Naive thymus-derived CD4-positive, alpha-beta T cell (primary cell): ENCODE measurements at regions not wholly inside any gene's neighbourhood (a gene's known extent, or its start where the extent isn't known, plus 50 kb on each side); places are given as distances from the start of the nearest gene placed in this dataset.

Experiments used
- ATAC-seq: fragments of 150-1000 bp; cut with Tn5 transposase; 2 replicates; pipeline ENCODE4 v1.10.0; 2021; ENCODE audit warnings: mild to moderate bottlenecking, moderate library complexity
- CTCF ChIA-PET: fragments of 350-600 bp; sonication (Branson Sonifier 250); formaldehyde crosslinking; loops from one replicate; lab custom pipeline; 2021; ENCODE audit warnings: antibody characterized with exemption; lab: Charles Lee
- POLR2A ChIA-PET: fragments of 350-600 bp; sonication (Branson Sonifier 250); formaldehyde crosslinking; loops from one replicate; lab custom pipeline; 2021; ENCODE audit warnings: antibody characterized with exemption, inconsistent platforms; lab: Charles Lee
- DNase-seq, 9 donors: peaks; one replicate each; pipeline versions ENCODE4 v3.0.0 to v3.0.0-alpha.2; 2020 to 2022; ENCODE audit warnings: mixed read lengths in 1 of 9
- H3K27ac ChIP-seq: one replicate; pipeline ENCODE4 v1.7.0; 2013; ENCODE audit warnings: mild to moderate bottlenecking, low read depth, low read length, moderate library complexity
- H3K27me3 ChIP-seq, 2 donors: one replicate each; pipeline ENCODE4 v1.7.0; 2013; ENCODE audit warnings: low read length in 2 of 2, mild to moderate bottlenecking in 2 of 2, moderate library complexity in 2 of 2; ENCODE audit not compliant: control insufficient read depth in 2 of 2, insufficient read depth in 2 of 2
- H3K36me3 ChIP-seq, 3 experiments: 1 replicate in 2 of 3; 2 replicates in 1 of 3; pipeline ENCODE4 v1.7.0; 2013; ENCODE audit warnings: low read length in 3 of 3, mild to moderate bottlenecking in 3 of 3, moderate library complexity in 1 of 3; ENCODE audit not compliant: insufficient read depth in 3 of 3, control insufficient read depth in 2 of 3
- H3K4me1 ChIP-seq, 2 donors: one replicate each; pipeline ENCODE4 v1.7.0; 2013; ENCODE audit warnings: low read length in 2 of 2, mild to moderate bottlenecking in 2 of 2, moderate library complexity in 1 of 2; ENCODE audit not compliant: control insufficient read depth in 2 of 2, insufficient read depth in 2 of 2
- H3K4me3 ChIP-seq: 2 replicates; pipeline ENCODE4 v1.7.0; 2013; ENCODE audit warnings: mild to moderate bottlenecking, low read length
- H3K9me3 ChIP-seq, 3 experiments: 1 replicate in 2 of 3; 2 replicates in 1 of 3; pipeline ENCODE4 v1.7.0; 2013; ENCODE audit warnings: low read length in 3 of 3; ENCODE audit not compliant: control insufficient read depth in 2 of 3
- H3K27ac Mint-ChIP-seq, 9 donors: one replicate each; pipeline ENCODE4 v1.8.0; 2020 to 2022; ENCODE audit warnings: mixed read lengths in 9 of 9, mild to moderate bottlenecking in 8 of 9, moderate library complexity in 5 of 9, inconsistent platforms in 2 of 9
- H3K27me3 Mint-ChIP-seq, 5 donors: one replicate each; pipeline ENCODE4 v1.8.0; 2021 to 2022; ENCODE audit warnings: mixed read lengths in 5 of 5, mild to moderate bottlenecking in 1 of 5
- H3K36me3 Mint-ChIP-seq, 5 donors: one replicate each; pipeline ENCODE4 v1.8.0; 2020 to 2022; ENCODE audit warnings: mixed read lengths in 5 of 5, mild to moderate bottlenecking in 3 of 5, inconsistent platforms in 1 of 5
- H3K4me1 Mint-ChIP-seq, 7 donors: one replicate each; pipeline ENCODE4 v1.8.0; 2020 to 2022; ENCODE audit warnings: mixed read lengths in 7 of 7, mild to moderate bottlenecking in 3 of 7, inconsistent platforms in 1 of 7
- H3K4me3 Mint-ChIP-seq, 10 donors: one replicate each; pipeline ENCODE4 v1.8.0; 2020 to 2022; ENCODE audit warnings: mild to moderate bottlenecking in 10 of 10, mixed read lengths in 10 of 10, moderate library complexity in 6 of 10, inconsistent platforms in 2 of 10
- H3K9me3 Mint-ChIP-seq, 11 donors: one replicate each; pipeline ENCODE4 v1.8.0; 2020 to 2022; ENCODE audit warnings: mixed read lengths in 11 of 11, mild to moderate bottlenecking in 4 of 11, inconsistent platforms in 1 of 11, moderate library complexity in 1 of 11
- intact Hi-C, 2 donors: fragments of 100-400 bp; cut with micrococcal nuclease; formaldehyde crosslinking; loops; one replicate each; pipeline ENCODE4 v1.15.1; 2023

GRCh38 chr4:22986262-22986661 is 293.5 kb downstream of the GBA3 start:
- intact Hi-C loops = no loop called here
- H3K9me3 ChIP-seq = no peaks in the 10 kb centered on the region
- no peak for DNase-seq
- no peaks in the 10 kb centered on the region for H3K4me1 ChIP-seq
- no peak overlapping the region for H3K4me3 ChIP-seq
- Mint-ChIP-seq H3K4me3 (no peak overlapping the region), H3K36me3 (peaks cover 0 to 4% (median 0%) of the 10 kb centered on the region in 5 donors), H3K4me1 (no peaks in the 10 kb centered on the region), H3K9me3 (peaks cover 0 to 26% (median 3%) of the 10 kb centered on the region in 11 donors), H3K27me3 (no peaks in the 10 kb centered on the region), H3K27ac (no peak overlapping the region)
- no peak overlapping the region for H3K27ac ChIP-seq
- ChIA-PET CTCF (no interaction called here), POLR2A (no interaction called here)
- H3K36me3 ChIP-seq = no peaks in the 10 kb centered on the region
- no peaks in the 10 kb centered on the region for H3K27me3 ChIP-seq
- ATAC-seq = no peak

- no peaks in the 10 kb centered on the region for H3K4me1 Mint-ChIP-seq
- Histone ChIP-seq H3K36me3 (no peaks in the 10 kb centered on the region), H3K9me3 (no peaks in the 10 kb centered on the region), H3K27me3 (no peaks in the 10 kb centered on the region), H3K4me1 (no peaks in the 10 kb centered on the region), H3K4me3 (no peak overlapping the region), H3K27ac (no peak overlapping the region)
- ChIA-PET POLR2A (no interaction called here), CTCF (no interaction called here)
- no peak overlapping the region for H3K27ac Mint-ChIP-seq
- DNase-seq = no peak
- H3K9me3 Mint-ChIP-seq = peaks cover 1 to 21% (median 6%) of the 10 kb centered on the region in 11 donors
- H3K36me3 Mint-ChIP-seq = peaks cover 0 to 4% (median 0%) of the 10 kb centered on the region in 5 donors
- ATAC-seq = no peak
- no peak overlapping the region for H3K4me3 Mint-ChIP-seq
- intact Hi-C loops = no loop called here
- no peaks in the 10 kb centered on the region for H3K27me3 Mint-ChIP-seq
Observed at GRCh38 chr4:22984390-22984789, 291.7 kb downstream of the GBA3 start.

- no peaks in the 10 kb centered on the region for H3K27me3 ChIP-seq
- H3K9me3 ChIP-seq = no peaks in the 10 kb centered on the region
- no peaks in the 10 kb centered on the region for H3K27me3 Mint-ChIP-seq
- ATAC-seq = no peak
- H3K27ac ChIP-seq = no peak overlapping the region
- no peaks in the 10 kb centered on the region for H3K36me3 ChIP-seq
- no peak overlapping the region for H3K27ac Mint-ChIP-seq
- no peak overlapping the region for H3K4me3 Mint-ChIP-seq
- H3K9me3 Mint-ChIP-seq = peaks cover 0 to 16% (median 8%) of the 10 kb centered on the region in 11 donors
- H3K4me1 Mint-ChIP-seq = no peaks in the 10 kb centered on the region
- H3K36me3 Mint-ChIP-seq = peaks cover 0 to under 1% (median 0%) of the 10 kb centered on the region in 5 donors
- ChIA-PET CTCF (no interaction called here), POLR2A (no interaction called here)
- H3K4me3 ChIP-seq = no peak overlapping the region
- H3K4me1 ChIP-seq = no peaks in the 10 kb centered on the region
- intact Hi-C loops = no loop called here
- no peak for DNase-seq
Observed at GRCh38 chr4:22978656-22979055, 285.9 kb downstream of the GBA3 start.

GRCh38 chr4:22970665-22971064 is 277.9 kb downstream of the GBA3 start:
- ATAC-seq (no peak), DNase-seq (no peak)
- Mint-ChIP-seq H3K36me3 (no peaks in the 10 kb centered on the region), H3K27ac (no peak overlapping the region), H3K27me3 (no peaks in the 10 kb centered on the region), H3K4me1 (no peaks in the 10 kb centered on the region), H3K4me3 (no peak overlapping the region), H3K9me3 (peaks cover 4 to 15% (median 7%) of the 10 kb centered on the region in 11 donors)
- Histone ChIP-seq H3K4me3 (no peak overlapping the region), H3K36me3 (no peaks in the 10 kb centered on the region), H3K27ac (no peak overlapping the region), H3K27me3 (no peaks in the 10 kb centered on the region), H3K9me3 (no peaks in the 10 kb centered on the region), H3K4me1 (no peaks in the 10 kb centered on the region)
- POLR2A ChIA-PET = no interaction called here
- CTCF ChIA-PET = no interaction called here
- intact Hi-C loops = no loop called here

- Histone ChIP-seq H3K36me3 (no peaks in the 10 kb centered on the region), H3K4me1 (no peaks in the 10 kb centered on the region), H3K27me3 (no peaks in the 10 kb centered on the region), H3K9me3 (no peaks in the 10 kb centered on the region), H3K27ac (no peak overlapping the region), H3K4me3 (no peak overlapping the region)
- intact Hi-C loops = no loop called here
- H3K36me3 Mint-ChIP-seq = no peaks in the 10 kb centered on the region
- ChIA-PET CTCF (no interaction called here), POLR2A (no interaction called here)
- no peak for DNase-seq
- no peak for ATAC-seq
- H3K4me1 Mint-ChIP-seq = no peaks in the 10 kb centered on the region
- H3K27ac Mint-ChIP-seq = no peak overlapping the region
- H3K27me3 Mint-ChIP-seq = no peaks in the 10 kb centered on the region
- H3K4me3 Mint-ChIP-seq = no peak overlapping the region
- peaks cover 2 to 15% (median 7%) of the 10 kb centered on the region in 11 donors for H3K9me3 Mint-ChIP-seq
Observed at GRCh38 chr4:22969287-22969896, 276.7 kb downstream of the GBA3 start.

- Histone ChIP-seq H3K36me3 (no peaks in the 10 kb centered on the region), H3K27ac (no peak overlapping the region), H3K4me1 (no peaks in the 10 kb centered on the region), H3K27me3 (no peaks in the 10 kb centered on the region), H3K4me3 (no peak overlapping the region), H3K9me3 (no peaks in the 10 kb centered on the region)
- Mint-ChIP-seq H3K9me3 (peaks cover 0 to 5% (median 2%) of the 10 kb centered on the region in 11 donors), H3K27ac (no peak overlapping the region), H3K36me3 (no peaks in the 10 kb centered on the region), H3K4me1 (no peaks in the 10 kb centered on the region), H3K27me3 (peaks cover 0 to 6% (median 0%) of the 10 kb centered on the region in 5 donors), H3K4me3 (no peak overlapping the region)
- POLR2A ChIA-PET = no interaction called here
- CTCF ChIA-PET = no interaction called here
- DNase-seq = no peak
- intact Hi-C loops = loop anchor here in 1 of 2 donors (2.0 kb wide), 1 partner anchor 1457 kb away; no protein-coding TSS in a partner anchor
- ATAC-seq = no peak
Observed at GRCh38 chr4:22962295-22962694, 269.6 kb downstream of the GBA3 start.

- Mint-ChIP-seq H3K4me1 (no peaks in the 10 kb centered on the region), H3K27ac (no peak overlapping the region), H3K27me3 (peaks cover 0 to 6% (median 0%) of the 10 kb centered on the region in 5 donors), H3K9me3 (peaks cover 0 to 5% (median 2%) of the 10 kb centered on the region in 11 donors), H3K4me3 (no peak overlapping the region), H3K36me3 (no peaks in the 10 kb centered on the region)
- no peaks in the 10 kb centered on the region for H3K27me3 ChIP-seq
- H3K4me3 ChIP-seq = no peak overlapping the region
- CTCF ChIA-PET = interaction anchor here (1.6 kb wide), 1 partner anchor 9 kb away, joined by 4 read pairs; no protein-coding TSS in a partner anchor
- POLR2A ChIA-PET = no interaction called here
- no peak for ATAC-seq
- DNase-seq = no peak
- no peaks in the 10 kb centered on the region for H3K9me3 ChIP-seq
- intact Hi-C loops = no loop called here
- H3K36me3 ChIP-seq = no peaks in the 10 kb centered on the region
- no peak overlapping the region for H3K27ac ChIP-seq
- no peaks in the 10 kb centered on the region for H3K4me1 ChIP-seq
Observed at GRCh38 chr4:22959483-22959882, 266.7 kb downstream of the GBA3 start.
